Activated CD8-positive, alpha-beta T cell treated with anti-CD3 and anti-CD28 coated beads, Interleukin-2, amount 10 ng/mL, durations not matched to agents 7 days and 5 days (primary cell): ENCODE measurements at regions not wholly inside any gene's neighbourhood (a gene's known extent, or its start where the extent isn't known, plus 50 kb on each side); places are given as distances from the start of the nearest gene placed in this dataset.
"Not testable (repeated sequence)": the region's sequence is repeated elsewhere in the genome, so short reads cannot be mapped to it uniquely, and the experiment has no call there.

Source experiments
- ATAC-seq: fragments of 150-1000 bp; cut with Tn5 transposase; one replicate; pipeline ENCODE4 v1.10.0; 2021; ENCODE audit warnings: moderate library complexity
- CTCF ChIA-PET: fragments of 350-600 bp; sonication (Branson Sonifier 250); formaldehyde crosslinking; loops from one replicate; lab custom pipeline; 2021; ENCODE audit warnings: antibody characterized with exemption; lab: Charles Lee
- POLR2A ChIA-PET: fragments of 350-600 bp; sonication (Branson Sonifier 250); formaldehyde crosslinking; loops from one replicate; lab custom pipeline; 2021; ENCODE audit warnings: antibody characterized with exemption; lab: Charles Lee
- DNase-seq: peaks from one replicate; pipeline ENCODE4 v3.0.0-alpha.2; 2020
- H3K27ac Mint-ChIP-seq: one replicate; pipeline ENCODE4 v1.8.0; 2021; ENCODE audit warnings: mild to moderate bottlenecking, mixed read lengths
- H3K27me3 Mint-ChIP-seq: one replicate; pipeline ENCODE4 v1.8.0; 2021; ENCODE audit warnings: low read depth, mixed read lengths
- H3K36me3 Mint-ChIP-seq: one replicate; pipeline ENCODE4 v1.8.0; 2021; ENCODE audit warnings: low read depth, mixed read lengths
- H3K4me1 Mint-ChIP-seq: one replicate; pipeline ENCODE4 v1.8.0; 2021; ENCODE audit warnings: low read depth, mixed read lengths
- H3K4me3 Mint-ChIP-seq: one replicate; pipeline ENCODE4 v1.8.0; 2021; ENCODE audit warnings: mild to moderate bottlenecking, mixed read lengths
- H3K9me3 Mint-ChIP-seq: one replicate; pipeline ENCODE4 v1.8.0; 2022; ENCODE audit warnings: mixed read lengths; ENCODE audit not compliant: insufficient read depth

DNA sequence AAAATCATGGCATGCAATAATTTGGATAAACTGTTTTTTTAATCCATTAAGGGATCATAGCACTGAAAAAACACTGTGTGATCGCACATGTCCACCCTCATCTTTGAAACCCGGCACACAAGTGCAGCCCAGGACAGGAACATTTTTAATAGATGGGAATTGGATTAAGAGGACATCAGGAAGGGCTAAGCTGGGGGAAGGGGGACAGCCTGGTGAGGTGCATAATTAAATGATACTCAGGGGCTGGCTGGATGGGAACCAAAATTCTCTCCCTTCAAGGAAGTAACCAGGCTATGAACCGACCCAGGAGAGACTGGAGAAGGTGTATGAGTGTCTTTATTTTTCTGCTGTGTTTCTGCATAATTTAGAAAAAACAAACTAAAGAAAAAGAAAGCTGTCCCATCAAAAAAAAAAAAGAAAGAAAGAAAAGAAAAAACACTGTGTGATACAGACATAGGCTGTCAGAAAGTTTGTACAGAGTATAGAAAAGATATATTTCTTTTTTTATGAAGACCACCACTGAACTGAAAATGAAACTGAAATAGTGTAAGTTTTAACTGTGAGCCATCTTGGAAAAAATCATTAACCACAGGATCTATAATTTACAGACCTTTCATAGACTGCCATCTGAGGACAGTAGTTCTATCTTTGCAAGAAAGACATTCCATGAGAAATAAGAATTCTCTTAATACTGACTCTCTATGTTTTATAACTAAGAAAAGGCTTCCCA lies 75.1 kb upstream of the SLC38A4 start:
- no peak for ATAC-seq
- DNase-seq, result no peak
- Mint-ChIP-seq H3K4me3 (no peak overlapping the region), H3K9me3 (peaks cover 4% of the 10 kb centered on the region), H3K27ac (no peak overlapping the region), H3K4me1 (peaks cover 20% of the 10 kb centered on the region), H3K27me3 (no peaks in the 10 kb centered on the region), H3K36me3 (no peaks in the 10 kb centered on the region)
- ChIA-PET CTCF (no interaction called here), POLR2A (no interaction called here)

DNA sequence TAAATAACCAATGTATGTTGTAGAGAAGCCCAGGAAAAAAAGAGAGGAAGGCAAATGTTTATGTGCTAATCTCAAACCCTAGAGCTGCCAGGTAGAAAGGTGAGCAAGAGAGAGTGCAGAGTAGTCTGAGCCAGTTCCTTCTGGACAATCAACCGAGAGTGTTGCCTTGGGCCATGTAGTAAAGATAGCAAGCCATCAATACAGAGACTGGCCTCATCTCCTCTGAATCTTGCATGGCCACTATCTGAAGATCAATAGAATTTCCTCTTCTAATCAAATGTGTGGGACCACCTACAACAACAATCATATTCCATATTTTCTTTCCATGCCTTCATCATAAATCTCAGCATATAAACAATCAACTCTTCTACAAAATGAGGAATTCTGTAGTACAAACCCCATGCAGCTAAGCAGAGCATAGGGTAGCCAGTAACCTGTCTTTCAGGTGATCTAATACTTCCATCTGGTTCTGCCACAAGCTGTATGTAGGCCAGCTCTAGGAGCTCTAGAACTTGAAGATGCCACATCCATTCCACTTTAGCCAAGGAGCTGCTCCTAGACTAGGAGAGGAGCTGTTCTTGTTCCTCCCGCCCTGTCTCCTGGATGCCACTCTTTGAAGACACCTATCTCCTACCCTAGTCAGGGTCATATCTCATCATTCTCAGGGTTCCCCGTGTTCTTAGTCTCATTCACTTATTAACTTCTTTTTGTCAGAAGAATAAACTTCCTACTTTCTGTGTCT lies 75.8 kb upstream of the SLC38A4 start:
- Mint-ChIP-seq H3K4me3 (no peak overlapping the region), H3K27ac (no peak overlapping the region), H3K9me3 (peaks cover 4% of the 10 kb centered on the region), H3K27me3 (no peaks in the 10 kb centered on the region), H3K4me1 (peaks cover 20% of the 10 kb centered on the region), H3K36me3 (no peaks in the 10 kb centered on the region)
- POLR2A ChIA-PET, result no interaction called here
- CTCF ChIA-PET, result no interaction called here
- DNase-seq (no peak), ATAC-seq (no peak)

DNA sequence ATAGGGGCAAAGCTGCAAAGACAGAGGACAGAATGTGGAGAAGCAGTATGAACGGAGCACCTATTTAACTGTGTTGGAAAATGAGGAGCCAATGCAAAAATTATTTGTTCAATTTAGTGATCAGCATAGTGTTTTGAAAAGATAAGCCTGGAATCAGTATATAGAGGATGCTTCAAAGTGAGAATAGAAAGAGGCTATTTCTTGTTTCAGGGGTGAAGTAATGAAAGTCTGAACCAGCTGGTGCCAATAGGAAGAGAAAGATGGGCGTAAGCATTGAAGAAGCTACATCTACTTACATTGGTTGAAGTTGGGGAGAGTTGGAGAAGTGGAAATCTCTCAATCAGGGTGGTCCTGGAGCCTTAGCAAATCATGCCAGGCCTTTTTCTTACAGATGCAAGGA lies 77.3 kb upstream of the SLC38A4 start:
- H3K4me1 Mint-ChIP-seq, result peaks cover 16% of the 10 kb centered on the region
- H3K9me3 Mint-ChIP-seq, result no peaks in the 10 kb centered on the region
- ChIA-PET CTCF (no interaction called here), POLR2A (interaction anchor here (0.7 kb wide), 1 partner anchor 23 kb away, joined by 3 read pairs; no protein-coding TSS in a partner anchor)
- no peaks in the 10 kb centered on the region for H3K27me3 Mint-ChIP-seq
- DNase-seq, result no peak
- H3K4me3 Mint-ChIP-seq, result no peak overlapping the region
- no peak for ATAC-seq
- H3K27ac Mint-ChIP-seq, result no peak overlapping the region
- H3K36me3 Mint-ChIP-seq, result no peaks in the 10 kb centered on the region

DNA sequence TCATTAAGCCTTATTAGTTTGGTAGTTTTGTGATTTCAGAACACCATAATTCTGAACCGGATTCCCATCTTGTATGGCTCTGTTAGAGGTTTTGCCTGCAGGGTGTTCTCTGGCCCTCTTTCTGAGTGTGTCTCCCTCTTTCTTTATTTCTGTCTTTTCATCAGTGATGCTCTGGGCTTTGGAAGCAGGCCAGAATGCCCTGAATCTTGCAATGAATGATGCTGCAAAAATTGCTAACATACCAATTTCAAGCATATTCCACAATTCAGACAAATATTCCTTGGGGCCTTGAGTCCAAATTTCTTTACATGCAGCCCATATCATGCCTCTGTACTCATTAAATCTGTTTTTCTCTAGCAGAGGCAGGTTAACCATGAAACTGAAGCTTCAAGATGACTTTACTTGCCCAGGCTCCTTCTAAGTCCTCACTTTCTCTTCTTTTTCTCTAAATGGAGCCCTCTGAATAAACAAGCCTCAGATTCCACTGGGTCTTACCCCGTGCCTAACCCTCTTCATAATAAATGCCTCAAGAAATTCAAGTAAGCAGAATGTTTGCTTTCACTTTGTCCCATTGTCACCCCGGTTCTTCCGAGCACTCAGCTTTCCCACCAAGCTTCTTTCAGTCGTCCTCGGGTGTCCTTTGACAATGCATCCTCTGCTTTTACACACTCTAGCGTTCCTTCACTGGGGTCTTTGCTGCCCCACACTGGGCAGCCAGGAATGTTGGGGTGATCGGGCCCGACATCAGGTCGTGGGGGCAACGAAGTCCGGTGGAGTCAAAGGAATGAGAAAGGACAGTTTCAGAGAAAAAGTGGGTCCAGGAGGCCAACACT lies 78.8 kb upstream of the SLC38A4 start:
- Mint-ChIP-seq H3K36me3 (peaks cover 3% of the 10 kb centered on the region), H3K4me1 (peaks cover 10% of the 10 kb centered on the region), H3K27me3 (no peaks in the 10 kb centered on the region), H3K4me3 (no peak overlapping the region), H3K9me3 (peaks cover under 1% of the 10 kb centered on the region), H3K27ac (no peak overlapping the region)
- no peak for DNase-seq
- CTCF ChIA-PET, result no interaction called here
- no peak for ATAC-seq
- POLR2A ChIA-PET, result no interaction called here

DNA sequence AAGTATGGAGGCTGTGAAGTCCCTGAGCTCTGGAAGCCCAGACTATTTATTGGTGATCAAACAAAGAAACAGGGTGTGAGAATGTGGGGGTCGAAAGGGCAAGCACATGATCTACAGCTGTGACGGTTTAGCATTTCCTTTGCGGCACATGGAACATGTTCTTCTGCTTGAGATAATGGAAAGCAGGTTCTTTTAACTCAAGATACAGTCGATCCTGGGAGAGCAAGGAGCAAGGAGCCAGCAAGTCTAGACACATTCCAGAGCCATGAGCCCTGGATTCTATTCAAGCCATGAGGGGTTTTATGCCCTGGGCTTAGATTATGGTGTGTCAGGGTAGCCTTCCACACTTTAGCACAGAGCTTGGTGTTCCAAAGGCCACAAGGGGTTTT lies 79.4 kb upstream of the SLC38A4 start:
- H3K9me3 Mint-ChIP-seq, H3K4me3 Mint-ChIP-seq, DNase-seq, ATAC-seq, H3K27me3 Mint-ChIP-seq, H3K27ac Mint-ChIP-seq, POLR2A ChIA-PET, CTCF ChIA-PET, H3K36me3 Mint-ChIP-seq, H3K4me1 Mint-ChIP-seq: not testable (repeated sequence)

DNA sequence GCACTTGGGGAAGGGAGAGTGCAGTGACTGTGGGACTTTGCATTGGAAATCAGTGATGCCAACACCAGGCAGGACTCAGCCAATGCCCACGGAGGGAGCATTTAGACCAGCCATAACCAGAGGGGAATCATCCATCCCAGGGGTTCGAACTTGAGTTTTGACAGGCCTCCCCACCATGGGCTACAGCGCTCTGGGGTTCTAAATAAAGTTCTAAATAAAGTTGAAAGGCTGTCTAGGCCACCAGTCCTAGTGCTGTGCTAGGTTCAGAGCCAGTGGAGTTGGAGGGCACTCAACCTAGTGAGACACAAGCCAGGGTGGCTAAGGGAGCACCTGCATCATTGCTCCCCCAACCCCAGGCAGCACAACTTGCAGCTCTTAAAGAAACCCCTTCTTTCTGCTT lies 82.0 kb upstream of the SLC38A4 start:
- no peak overlapping the region for H3K4me3 Mint-ChIP-seq
- POLR2A ChIA-PET, result no interaction called here

DNA sequence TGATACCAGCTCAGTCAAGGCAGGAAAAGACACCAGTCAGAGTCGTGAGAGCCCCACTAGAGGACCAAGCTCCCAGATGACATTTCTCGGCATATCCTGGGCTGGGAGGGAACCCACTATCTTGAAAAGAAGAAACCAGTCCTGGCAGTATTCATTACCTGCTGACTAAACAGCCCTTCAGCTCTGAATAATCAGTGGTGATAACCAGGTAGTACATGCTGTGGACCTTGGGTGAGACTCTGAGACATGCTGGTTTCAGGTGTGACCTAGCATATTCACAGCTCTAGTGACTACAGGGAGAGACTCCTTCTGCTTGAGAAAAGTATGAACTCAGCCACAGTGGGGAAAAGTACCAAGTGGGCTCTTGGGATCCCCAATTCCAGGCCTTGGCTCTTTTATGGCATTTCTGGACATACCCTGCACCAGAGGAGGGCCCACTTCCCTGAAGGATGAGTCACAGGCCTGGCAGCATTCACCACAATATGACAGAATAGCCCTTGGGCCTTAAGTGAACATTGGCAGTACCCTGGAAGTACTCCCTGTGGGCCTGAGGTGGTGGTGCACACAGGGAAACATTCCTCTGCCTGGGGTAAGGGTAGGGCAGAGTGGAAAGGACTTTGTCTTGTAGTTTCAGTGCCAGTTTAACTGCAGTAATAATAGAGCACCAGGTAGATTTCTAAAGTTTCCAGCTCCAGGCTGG lies 82.6 kb upstream of the SLC38A4 start:
- Mint-ChIP-seq H3K27me3 (peaks cover 7% of the 10 kb centered on the region), H3K27ac (no peak overlapping the region), H3K4me1 (no peaks in the 10 kb centered on the region), H3K36me3 (peaks cover 3% of the 10 kb centered on the region), H3K4me3 (no peak overlapping the region), H3K9me3 (peaks cover 16% of the 10 kb centered on the region)
- DNase-seq (no peak), ATAC-seq (no peak)
- ChIA-PET CTCF (no interaction called here), POLR2A (no interaction called here)

More for the DNA sequence above, 82.0 kb upstream of the SLC38A4 start:
- peaks cover 3% of the 10 kb centered on the region for H3K36me3 Mint-ChIP-seq
- H3K27ac Mint-ChIP-seq, result no peak overlapping the region
- no peak for DNase-seq
- H3K27me3 Mint-ChIP-seq, result peaks cover 7% of the 10 kb centered on the region
- peaks cover 12% of the 10 kb centered on the region for H3K9me3 Mint-ChIP-seq
- CTCF ChIA-PET, result no interaction called here
- H3K4me1 Mint-ChIP-seq, result no peaks in the 10 kb centered on the region
- no peak for ATAC-seq

DNA sequence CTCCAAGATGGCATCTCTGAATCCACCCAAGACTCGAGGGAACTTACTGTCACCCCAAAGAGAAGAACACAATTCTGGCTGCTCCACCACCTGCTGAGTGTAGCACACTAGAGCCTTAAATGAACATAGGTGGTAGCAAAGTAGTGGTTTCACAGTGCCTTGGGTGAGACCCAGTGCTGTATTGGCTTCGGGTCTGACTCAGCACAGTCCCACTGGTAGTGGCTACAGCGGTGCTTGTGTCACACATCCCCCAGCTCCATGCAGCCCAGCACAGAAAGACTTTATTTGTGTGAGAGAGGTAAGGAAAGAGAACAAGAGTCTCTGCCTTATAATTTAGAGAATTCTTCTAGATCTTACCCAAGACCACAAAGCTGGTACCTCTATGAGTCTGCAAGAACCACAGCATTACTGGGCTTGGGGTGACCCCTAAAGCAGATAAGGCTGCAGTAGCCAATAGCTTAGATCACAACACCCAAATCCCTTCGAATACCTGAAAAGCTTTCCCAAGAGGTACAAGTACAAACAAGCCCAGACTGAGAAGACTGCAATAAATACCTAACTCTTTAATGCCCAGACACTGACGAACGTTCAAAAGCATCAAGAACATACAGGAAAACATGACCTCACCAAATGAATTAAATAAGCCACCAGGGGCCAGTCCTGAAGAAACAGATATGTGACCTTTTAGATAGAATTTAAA lies 83.3 kb upstream of the SLC38A4 start:
- no peak for DNase-seq
- POLR2A ChIA-PET, result no interaction called here
- H3K27ac Mint-ChIP-seq, result no peak overlapping the region
- CTCF ChIA-PET, result no interaction called here
- H3K27me3 Mint-ChIP-seq, result peaks cover 12% of the 10 kb centered on the region
- H3K36me3 Mint-ChIP-seq, result peaks cover 3% of the 10 kb centered on the region
- no peak overlapping the region for H3K4me3 Mint-ChIP-seq
- H3K4me1 Mint-ChIP-seq, result no peaks in the 10 kb centered on the region
- ATAC-seq, result no peak
- peaks cover 17% of the 10 kb centered on the region for H3K9me3 Mint-ChIP-seq

DNA sequence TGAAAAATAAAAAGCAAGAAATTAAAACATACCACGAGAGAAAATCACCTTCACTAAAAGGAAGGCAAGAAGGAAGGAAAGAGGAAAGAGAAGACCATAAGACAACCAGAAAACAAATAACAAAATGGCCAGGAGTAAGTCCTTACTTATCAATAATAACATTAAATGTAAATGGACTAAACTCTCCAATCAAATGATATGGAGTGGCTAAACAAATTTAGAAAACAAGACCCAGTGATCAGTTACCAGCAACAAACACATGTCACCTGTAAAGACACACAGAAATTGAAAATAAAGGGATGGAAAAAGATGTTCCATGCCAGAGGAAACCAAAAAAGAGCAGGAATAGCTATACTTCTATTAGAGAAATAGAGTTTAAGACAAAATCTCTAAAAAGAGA lies 85.0 kb upstream of the SLC38A4 start:
- no peak overlapping the region for H3K4me3 Mint-ChIP-seq
- DNase-seq (no peak), ATAC-seq (no peak)
- ChIA-PET CTCF (no interaction called here), POLR2A (no interaction called here)
- peaks cover 17% of the 10 kb centered on the region for H3K9me3 Mint-ChIP-seq
- no peaks in the 10 kb centered on the region for H3K4me1 Mint-ChIP-seq
- H3K36me3 Mint-ChIP-seq, result peaks cover 3% of the 10 kb centered on the region
- peaks cover 15% of the 10 kb centered on the region for H3K27me3 Mint-ChIP-seq
- H3K27ac Mint-ChIP-seq, result no peak overlapping the region

DNA sequence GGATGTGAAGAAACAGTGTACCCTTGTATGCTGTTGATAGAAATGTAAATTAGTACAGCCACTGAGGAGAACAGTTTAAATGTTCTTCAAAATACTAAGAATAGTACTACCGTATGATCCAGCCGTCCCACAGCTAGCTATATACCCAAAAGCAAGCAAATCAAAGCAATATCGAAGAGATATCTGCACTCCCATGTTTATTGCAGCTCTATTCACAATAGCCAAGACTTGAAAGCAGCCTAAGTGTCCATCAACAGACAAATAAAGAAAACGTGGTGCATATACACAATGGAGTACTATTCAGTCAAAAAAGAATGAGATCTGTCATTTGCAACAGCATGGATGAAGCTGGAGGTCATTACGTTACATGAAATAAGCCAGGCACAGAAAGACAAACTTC lies 88.5 kb upstream of the SLC38A4 start:
- H3K27me3 Mint-ChIP-seq, result peaks cover 15% of the 10 kb centered on the region
- H3K9me3 Mint-ChIP-seq, result peaks cover 20% of the 10 kb centered on the region
- ChIA-PET POLR2A (no interaction called here), CTCF (no interaction called here)
- ATAC-seq (no peak), DNase-seq (no peak)
- no peaks in the 10 kb centered on the region for H3K4me1 Mint-ChIP-seq
- H3K4me3 Mint-ChIP-seq, result no peak overlapping the region
- H3K27ac Mint-ChIP-seq, result no peak overlapping the region
- peaks cover under 1% of the 10 kb centered on the region for H3K36me3 Mint-ChIP-seq

DNA sequence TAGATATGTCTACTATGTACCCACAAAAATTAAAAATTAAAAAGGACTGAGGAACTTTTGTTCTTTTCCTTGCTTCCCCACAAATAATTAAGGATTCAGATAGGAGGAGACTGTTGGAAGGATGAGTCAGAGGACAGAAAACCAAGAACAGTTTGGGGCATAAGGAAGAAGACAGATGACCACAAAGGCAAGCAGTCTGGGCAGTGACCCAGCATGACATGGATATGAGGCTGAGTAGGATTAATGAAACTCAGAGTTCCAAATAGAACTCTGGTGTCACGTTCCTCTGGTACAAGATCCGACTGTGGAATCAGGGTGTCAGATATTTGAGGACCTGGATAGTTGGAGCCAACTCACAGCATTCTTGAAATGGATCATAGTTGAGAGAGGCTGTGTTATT lies 89.3 kb upstream of the SLC38A4 start:
- ChIA-PET POLR2A (no interaction called here), CTCF (no interaction called here)
- Mint-ChIP-seq H3K9me3 (peaks cover 15% of the 10 kb centered on the region), H3K4me1 (no peaks in the 10 kb centered on the region), H3K36me3 (no peaks in the 10 kb centered on the region), H3K27me3 (peaks cover 15% of the 10 kb centered on the region), H3K4me3 (no peak overlapping the region), H3K27ac (no peak overlapping the region)
- no peak for DNase-seq
- no peak for ATAC-seq
